C4-2B (cell line): ENCODE measurements at regions not wholly inside any gene's neighbourhood (a gene's known extent, or its start where the extent isn't known, plus 50 kb on each side); places are given as distances from the start of the nearest gene placed in this dataset.

Experiments
- ZFX ChIP-seq: fragments of 450-650 bp; IDR thresholded peaks from 2 replicates; pipeline ENCODE4 v1.6.1; 2017
- TF ChIP-seq, protein P1 (sequence below): fragments of 450-650 bp; conservative IDR thresholded peaks from 2 replicates; pipeline ENCODE4 v1.5.1; 2017; ENCODE audit warnings: mild to moderate bottlenecking

DNA sequence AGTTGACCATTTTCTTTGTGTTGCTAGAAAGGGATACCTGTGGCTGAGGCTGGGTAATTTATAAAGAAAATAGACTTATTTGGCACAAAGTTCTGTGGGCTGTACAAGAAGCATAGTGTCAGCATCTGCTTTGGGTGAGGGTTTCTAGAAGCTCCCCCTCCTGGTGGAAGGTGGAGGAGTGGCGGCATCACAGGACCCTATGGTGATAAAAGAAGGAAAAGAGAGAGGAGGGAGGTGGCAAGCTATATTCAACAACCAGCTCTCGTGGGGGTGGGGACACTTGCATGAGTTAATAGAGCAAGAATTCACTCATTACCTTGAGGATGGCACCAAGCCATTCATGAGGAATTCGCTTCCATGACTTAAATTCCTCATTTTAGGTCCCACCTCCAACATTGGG lies 2041.4 kb upstream of the CDH9 start:
- TF ChIP-seq, protein P1, sequence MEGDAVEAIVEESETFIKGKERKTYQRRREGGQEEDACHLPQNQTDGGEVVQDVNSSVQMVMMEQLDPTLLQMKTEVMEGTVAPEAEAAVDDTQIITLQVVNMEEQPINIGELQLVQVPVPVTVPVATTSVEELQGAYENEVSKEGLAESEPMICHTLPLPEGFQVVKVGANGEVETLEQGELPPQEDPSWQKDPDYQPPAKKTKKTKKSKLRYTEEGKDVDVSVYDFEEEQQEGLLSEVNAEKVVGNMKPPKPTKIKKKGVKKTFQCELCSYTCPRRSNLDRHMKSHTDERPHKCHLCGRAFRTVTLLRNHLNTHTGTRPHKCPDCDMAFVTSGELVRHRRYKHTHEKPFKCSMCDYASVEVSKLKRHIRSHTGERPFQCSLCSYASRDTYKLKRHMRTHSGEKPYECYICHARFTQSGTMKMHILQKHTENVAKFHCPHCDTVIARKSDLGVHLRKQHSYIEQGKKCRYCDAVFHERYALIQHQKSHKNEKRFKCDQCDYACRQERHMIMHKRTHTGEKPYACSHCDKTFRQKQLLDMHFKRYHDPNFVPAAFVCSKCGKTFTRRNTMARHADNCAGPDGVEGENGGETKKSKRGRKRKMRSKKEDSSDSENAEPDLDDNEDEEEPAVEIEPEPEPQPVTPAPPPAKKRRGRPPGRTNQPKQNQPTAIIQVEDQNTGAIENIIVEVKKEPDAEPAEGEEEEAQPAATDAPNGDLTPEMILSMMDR = peak; percentile 41
- no peak for TF ChIP-seq ZFX
